B cell (primary cell): ENCODE measurements at regions not wholly inside any gene's neighbourhood (a gene's known extent, or its start where the extent isn't known, plus 50 kb on each side); places are given as distances from the start of the nearest gene placed in this dataset.

Experiments
- EZH2 ChIP-seq: IDR thresholded peaks from 2 replicates; pipeline ENCODE4 v1.6.1; 2012; ENCODE audit warnings: borderline replicate concordance, low read depth, mild to moderate bottlenecking, moderate library complexity, low read length; ENCODE audit not compliant: insufficient read depth, poor library complexity, severe bottlenecking
- TF ChIP-seq, protein P1 (sequence below): fragments of 200-600 bp; IDR thresholded peaks from one replicate; pipeline ENCODE4 v1.8.0; 2022; ENCODE audit warnings: antibody characterized with exemption, mild to moderate bottlenecking

DNA sequence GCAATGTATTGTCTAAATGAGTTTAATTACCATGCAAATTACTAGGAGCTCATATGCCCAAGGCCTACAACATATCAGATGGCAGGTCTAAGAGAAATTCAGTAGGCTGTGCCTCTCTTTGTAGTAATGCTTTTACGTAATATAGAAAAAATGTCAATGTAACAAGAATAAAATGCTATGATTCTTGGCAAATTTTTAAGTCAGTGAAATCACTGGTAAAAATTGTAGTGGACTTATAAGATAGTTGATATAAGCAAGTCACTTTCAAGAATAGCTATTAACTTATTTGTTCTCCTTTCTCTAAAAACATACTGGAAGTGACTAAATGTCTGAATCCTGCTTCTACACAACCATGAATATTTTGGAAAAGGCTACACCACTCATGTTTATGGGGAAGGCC lies 707.8 kb downstream of the TUSC7 start:
- TF ChIP-seq, protein P1, sequence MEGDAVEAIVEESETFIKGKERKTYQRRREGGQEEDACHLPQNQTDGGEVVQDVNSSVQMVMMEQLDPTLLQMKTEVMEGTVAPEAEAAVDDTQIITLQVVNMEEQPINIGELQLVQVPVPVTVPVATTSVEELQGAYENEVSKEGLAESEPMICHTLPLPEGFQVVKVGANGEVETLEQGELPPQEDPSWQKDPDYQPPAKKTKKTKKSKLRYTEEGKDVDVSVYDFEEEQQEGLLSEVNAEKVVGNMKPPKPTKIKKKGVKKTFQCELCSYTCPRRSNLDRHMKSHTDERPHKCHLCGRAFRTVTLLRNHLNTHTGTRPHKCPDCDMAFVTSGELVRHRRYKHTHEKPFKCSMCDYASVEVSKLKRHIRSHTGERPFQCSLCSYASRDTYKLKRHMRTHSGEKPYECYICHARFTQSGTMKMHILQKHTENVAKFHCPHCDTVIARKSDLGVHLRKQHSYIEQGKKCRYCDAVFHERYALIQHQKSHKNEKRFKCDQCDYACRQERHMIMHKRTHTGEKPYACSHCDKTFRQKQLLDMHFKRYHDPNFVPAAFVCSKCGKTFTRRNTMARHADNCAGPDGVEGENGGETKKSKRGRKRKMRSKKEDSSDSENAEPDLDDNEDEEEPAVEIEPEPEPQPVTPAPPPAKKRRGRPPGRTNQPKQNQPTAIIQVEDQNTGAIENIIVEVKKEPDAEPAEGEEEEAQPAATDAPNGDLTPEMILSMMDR = no peak
- no peak for TF ChIP-seq EZH2
